ENCODE measurements at regions not wholly inside any gene's neighbourhood (a gene's known extent, or its start where the extent isn't known, plus 50 kb on each side); places are given as distances from the start of the nearest gene placed in this dataset.
"Not testable (repeated sequence)": the region's sequence is repeated elsewhere in the genome, so short reads cannot be mapped to it uniquely, and the experiment has no call there.

- no peaks in the 10 kb centered on the region for H3K9me3 ChIP-seq (ENCODE audit: control insufficient read depth in 2 of 2, low read length in 2 of 2)
- H3K9ac ChIP-seq (ENCODE audit: low read length in 2 of 2), result no peak overlapping the region
- H3K36me3 ChIP-seq (ENCODE audit: control insufficient read depth in 2 of 2, insufficient read depth in 2 of 2, low read length in 2 of 2), result no peaks in the 10 kb centered on the region
- no peak overlapping the region for H3K4me3 ChIP-seq (ENCODE audit: low read length in 2 of 2)
- H3K27ac ChIP-seq (ENCODE audit: low read length), result no peak overlapping the region
- no peaks in the 10 kb centered on the region for H3K27me3 ChIP-seq (ENCODE audit: control insufficient read depth in 1 of 2, insufficient read depth in 2 of 2, low read length in 2 of 2)
- H3K4me1 ChIP-seq (ENCODE audit: control insufficient read depth, insufficient read depth, low read length), result no peaks in the 10 kb centered on the region
Observed at GRCh38 chr22:26769663-26770062, 112.3 kb downstream of the MIAT start.

- Histone ChIP-seq H3K36me3 (ENCODE audit: control insufficient read depth in 2 of 2, insufficient read depth in 2 of 2, low read length in 2 of 2) (no peaks in the 10 kb centered on the region), H3K4me1 (ENCODE audit: control insufficient read depth, insufficient read depth, low read length) (no peaks in the 10 kb centered on the region), H3K27ac (ENCODE audit: low read length) (no peak overlapping the region), H3K4me3 (ENCODE audit: low read length in 2 of 2) (no peak overlapping the region), H3K9me3 (ENCODE audit: control insufficient read depth in 2 of 2, low read length in 2 of 2) (peaks cover 0 to 3% of the 10 kb centered on the region in 2 donors), H3K27me3 (ENCODE audit: control insufficient read depth in 1 of 2, insufficient read depth in 2 of 2, low read length in 2 of 2) (no peaks in the 10 kb centered on the region), H3K9ac (ENCODE audit: low read length in 2 of 2) (no peak overlapping the region)
Observed at GRCh38 chr22:26770624-26771023, 113.2 kb downstream of the MIAT start.

GRCh38 chr22:26773054-26773453 lies 115.7 kb downstream of the MIAT start:
- H3K4me3 ChIP-seq (ENCODE audit: low read length in 2 of 2); H3K27me3 ChIP-seq (ENCODE audit: control insufficient read depth in 1 of 2, insufficient read depth in 2 of 2, low read length in 2 of 2); H3K9me3 ChIP-seq (ENCODE audit: control insufficient read depth in 2 of 2, low read length in 2 of 2); H3K36me3 ChIP-seq (ENCODE audit: control insufficient read depth in 2 of 2, insufficient read depth in 2 of 2, low read length in 2 of 2); H3K9ac ChIP-seq (ENCODE audit: low read length in 2 of 2); H3K4me1 ChIP-seq (ENCODE audit: control insufficient read depth, insufficient read depth, low read length); H3K27ac ChIP-seq (ENCODE audit: low read length): not testable (repeated sequence)

GRCh38 chr22:26775394-26775793 lies 118.0 kb downstream of the MIAT start:
- H3K27me3 ChIP-seq (ENCODE audit: control insufficient read depth in 1 of 2, insufficient read depth in 2 of 2, low read length in 2 of 2), result no peaks in the 10 kb centered on the region
- no peak overlapping the region for H3K9ac ChIP-seq (ENCODE audit: low read length in 2 of 2)
- H3K9me3 ChIP-seq (ENCODE audit: control insufficient read depth in 2 of 2, low read length in 2 of 2), result peaks cover 4 to 10% of the 10 kb centered on the region in 2 donors
- no peak overlapping the region for H3K27ac ChIP-seq (ENCODE audit: low read length)
- no peak overlapping the region for H3K4me3 ChIP-seq (ENCODE audit: low read length in 2 of 2)
- peaks cover 14 to 23% of the 10 kb centered on the region in 2 donors for H3K36me3 ChIP-seq (ENCODE audit: control insufficient read depth in 2 of 2, insufficient read depth in 2 of 2, low read length in 2 of 2)
- no peaks in the 10 kb centered on the region for H3K4me1 ChIP-seq (ENCODE audit: control insufficient read depth, insufficient read depth, low read length)

GRCh38 chr22:26777156-26777801 lies 119.9 kb downstream of the MIAT start:
- Histone ChIP-seq H3K36me3 (ENCODE audit: control insufficient read depth in 2 of 2, insufficient read depth in 2 of 2, low read length in 2 of 2) (peaks cover 14 to 24% of the 10 kb centered on the region in 2 donors), H3K4me3 (ENCODE audit: low read length in 2 of 2) (no peak overlapping the region), H3K27me3 (ENCODE audit: control insufficient read depth in 1 of 2, insufficient read depth in 2 of 2, low read length in 2 of 2) (no peaks in the 10 kb centered on the region), H3K4me1 (ENCODE audit: control insufficient read depth, insufficient read depth, low read length) (no peaks in the 10 kb centered on the region), H3K9me3 (ENCODE audit: control insufficient read depth in 2 of 2, low read length in 2 of 2) (peaks cover 4 to 10% of the 10 kb centered on the region in 2 donors), H3K27ac (ENCODE audit: low read length) (no peak overlapping the region), H3K9ac (ENCODE audit: low read length in 2 of 2) (no peak overlapping the region)

GRCh38 chr22:26778372-26778771 lies 121.0 kb downstream of the MIAT start:
- Histone ChIP-seq H3K4me1 (ENCODE audit: control insufficient read depth, insufficient read depth, low read length) (no peaks in the 10 kb centered on the region), H3K36me3 (ENCODE audit: control insufficient read depth in 2 of 2, insufficient read depth in 2 of 2, low read length in 2 of 2) (peaks cover 17 to 24% of the 10 kb centered on the region in 2 donors), H3K27me3 (ENCODE audit: control insufficient read depth in 1 of 2, insufficient read depth in 2 of 2, low read length in 2 of 2) (no peaks in the 10 kb centered on the region)

GRCh38 chr22:26779108-26779507 lies 121.7 kb downstream of the MIAT start:
- H3K9me3 ChIP-seq (ENCODE audit: control insufficient read depth in 2 of 2, low read length in 2 of 2), result peaks cover 4 to 10% of the 10 kb centered on the region in 2 donors
- no peaks in the 10 kb centered on the region for H3K4me1 ChIP-seq (ENCODE audit: control insufficient read depth, insufficient read depth, low read length)
- no peak overlapping the region for H3K9ac ChIP-seq (ENCODE audit: low read length in 2 of 2)
- peaks cover 17 to 24% of the 10 kb centered on the region in 2 donors for H3K36me3 ChIP-seq (ENCODE audit: control insufficient read depth in 2 of 2, insufficient read depth in 2 of 2, low read length in 2 of 2)
- H3K4me3 ChIP-seq (ENCODE audit: low read length in 2 of 2), result no peak overlapping the region
- H3K27me3 ChIP-seq (ENCODE audit: control insufficient read depth in 1 of 2, insufficient read depth in 2 of 2, low read length in 2 of 2), result no peaks in the 10 kb centered on the region
- H3K27ac ChIP-seq (ENCODE audit: low read length), result no peak overlapping the region

More at GRCh38 chr22:26778372-26778771, 121.0 kb downstream of the MIAT start:
- Histone ChIP-seq H3K9ac (ENCODE audit: low read length in 2 of 2) (no peak overlapping the region), H3K27ac (ENCODE audit: low read length) (no peak overlapping the region), H3K9me3 (ENCODE audit: control insufficient read depth in 2 of 2, low read length in 2 of 2) (peaks cover 4 to 10% of the 10 kb centered on the region in 2 donors), H3K4me3 (ENCODE audit: low read length in 2 of 2) (no peak overlapping the region)

- peaks cover 17 to 24% of the 10 kb centered on the region in 2 donors for H3K36me3 ChIP-seq (ENCODE audit: control insufficient read depth in 2 of 2, insufficient read depth in 2 of 2, low read length in 2 of 2)
- no peaks in the 10 kb centered on the region for H3K27me3 ChIP-seq (ENCODE audit: control insufficient read depth in 1 of 2, insufficient read depth in 2 of 2, low read length in 2 of 2)
- H3K9me3 ChIP-seq (ENCODE audit: control insufficient read depth in 2 of 2, low read length in 2 of 2), result peaks cover 4 to 10% of the 10 kb centered on the region in 2 donors
- no peak overlapping the region for H3K4me3 ChIP-seq (ENCODE audit: low read length in 2 of 2)
- no peak overlapping the region for H3K27ac ChIP-seq (ENCODE audit: low read length)
- H3K9ac ChIP-seq (ENCODE audit: low read length in 2 of 2), result no peak overlapping the region
- H3K4me1 ChIP-seq (ENCODE audit: control insufficient read depth, insufficient read depth, low read length), result no peaks in the 10 kb centered on the region
Observed at GRCh38 chr22:26779929-26780328, 122.5 kb downstream of the MIAT start.

- no peak overlapping the region for H3K4me3 ChIP-seq (ENCODE audit: low read length in 2 of 2)
- H3K27me3 ChIP-seq (ENCODE audit: control insufficient read depth in 1 of 2, insufficient read depth in 2 of 2, low read length in 2 of 2), result no peaks in the 10 kb centered on the region
- no peak overlapping the region for H3K27ac ChIP-seq (ENCODE audit: low read length)
- H3K9me3 ChIP-seq (ENCODE audit: control insufficient read depth in 2 of 2, low read length in 2 of 2), result peaks cover 4 to 8% of the 10 kb centered on the region in 2 donors
- no peaks in the 10 kb centered on the region for H3K4me1 ChIP-seq (ENCODE audit: control insufficient read depth, insufficient read depth, low read length)
- H3K36me3 ChIP-seq (ENCODE audit: control insufficient read depth in 2 of 2, insufficient read depth in 2 of 2, low read length in 2 of 2), result peaks cover 17 to 24% of the 10 kb centered on the region in 2 donors
- no peak overlapping the region for H3K9ac ChIP-seq (ENCODE audit: low read length in 2 of 2)
Observed at GRCh38 chr22:26780521-26780920, 123.1 kb downstream of the MIAT start.

- Histone ChIP-seq H3K9ac (ENCODE audit: low read length in 2 of 2) (no peak overlapping the region), H3K36me3 (ENCODE audit: control insufficient read depth in 2 of 2, insufficient read depth in 2 of 2, low read length in 2 of 2) (peaks cover 15 to 23% of the 10 kb centered on the region in 2 donors), H3K27me3 (ENCODE audit: control insufficient read depth in 1 of 2, insufficient read depth in 2 of 2, low read length in 2 of 2) (no peaks in the 10 kb centered on the region), H3K9me3 (ENCODE audit: control insufficient read depth in 2 of 2, low read length in 2 of 2) (peaks cover 4% of the 10 kb centered on the region in 2 donors), H3K4me3 (ENCODE audit: low read length in 2 of 2) (no peak overlapping the region), H3K4me1 (ENCODE audit: control insufficient read depth, insufficient read depth, low read length) (no peaks in the 10 kb centered on the region), H3K27ac (ENCODE audit: low read length) (no peak overlapping the region)
Observed at GRCh38 chr22:26781062-26781461, 123.7 kb downstream of the MIAT start.

- no peak overlapping the region for H3K9ac ChIP-seq (ENCODE audit: low read length in 2 of 2)
- peaks cover 14 to 18% of the 10 kb centered on the region in 2 donors for H3K36me3 ChIP-seq (ENCODE audit: control insufficient read depth in 2 of 2, insufficient read depth in 2 of 2, low read length in 2 of 2)
- no peaks in the 10 kb centered on the region for H3K27me3 ChIP-seq (ENCODE audit: control insufficient read depth in 1 of 2, insufficient read depth in 2 of 2, low read length in 2 of 2)
- H3K4me1 ChIP-seq (ENCODE audit: control insufficient read depth, insufficient read depth, low read length), result no peaks in the 10 kb centered on the region
- H3K9me3 ChIP-seq (ENCODE audit: control insufficient read depth in 2 of 2, low read length in 2 of 2), result peaks cover 4% of the 10 kb centered on the region in 2 donors
- no peak overlapping the region for H3K4me3 ChIP-seq (ENCODE audit: low read length in 2 of 2)
- no peak overlapping the region for H3K27ac ChIP-seq (ENCODE audit: low read length)
Observed at GRCh38 chr22:26781596-26781995, 124.2 kb downstream of the MIAT start.

Measured in stomach smooth muscle (tissue), 2 donors.